T-helper 1 cell treated with Interleukin-12 subunit alpha and Interleukin-12 subunit beta and Interleukin-4 antibody, amounts not matched to agents 30 μg/mL and 1 μg/mL, for 36 hours (primary cell): ENCODE measurements at regions not wholly inside any gene's neighbourhood (a gene's known extent, or its start where the extent isn't known, plus 50 kb on each side); places are given as distances from the start of the nearest gene placed in this dataset.

ENCODE experiments used
- H3K27ac Mint-ChIP-seq: one replicate; pipeline ENCODE4 v1.8.0; 2021; ENCODE audit warnings: mild to moderate bottlenecking, mixed read lengths
- H3K27me3 Mint-ChIP-seq: one replicate; pipeline ENCODE4 v1.8.0; 2021; ENCODE audit warnings: low read depth, mixed read lengths
- H3K36me3 Mint-ChIP-seq: one replicate; pipeline ENCODE4 v1.8.0; 2021; ENCODE audit warnings: low read depth, mixed read lengths
- H3K4me1 Mint-ChIP-seq: one replicate; pipeline ENCODE4 v1.8.0; 2021; ENCODE audit warnings: low read depth, mixed read lengths
- H3K4me3 Mint-ChIP-seq: one replicate; pipeline ENCODE4 v1.8.0; 2021; ENCODE audit warnings: mild to moderate bottlenecking, moderate library complexity, mixed read lengths
- H3K9me3 Mint-ChIP-seq: one replicate; pipeline ENCODE4 v1.8.0; 2021; ENCODE audit warnings: mixed read lengths

DNA sequence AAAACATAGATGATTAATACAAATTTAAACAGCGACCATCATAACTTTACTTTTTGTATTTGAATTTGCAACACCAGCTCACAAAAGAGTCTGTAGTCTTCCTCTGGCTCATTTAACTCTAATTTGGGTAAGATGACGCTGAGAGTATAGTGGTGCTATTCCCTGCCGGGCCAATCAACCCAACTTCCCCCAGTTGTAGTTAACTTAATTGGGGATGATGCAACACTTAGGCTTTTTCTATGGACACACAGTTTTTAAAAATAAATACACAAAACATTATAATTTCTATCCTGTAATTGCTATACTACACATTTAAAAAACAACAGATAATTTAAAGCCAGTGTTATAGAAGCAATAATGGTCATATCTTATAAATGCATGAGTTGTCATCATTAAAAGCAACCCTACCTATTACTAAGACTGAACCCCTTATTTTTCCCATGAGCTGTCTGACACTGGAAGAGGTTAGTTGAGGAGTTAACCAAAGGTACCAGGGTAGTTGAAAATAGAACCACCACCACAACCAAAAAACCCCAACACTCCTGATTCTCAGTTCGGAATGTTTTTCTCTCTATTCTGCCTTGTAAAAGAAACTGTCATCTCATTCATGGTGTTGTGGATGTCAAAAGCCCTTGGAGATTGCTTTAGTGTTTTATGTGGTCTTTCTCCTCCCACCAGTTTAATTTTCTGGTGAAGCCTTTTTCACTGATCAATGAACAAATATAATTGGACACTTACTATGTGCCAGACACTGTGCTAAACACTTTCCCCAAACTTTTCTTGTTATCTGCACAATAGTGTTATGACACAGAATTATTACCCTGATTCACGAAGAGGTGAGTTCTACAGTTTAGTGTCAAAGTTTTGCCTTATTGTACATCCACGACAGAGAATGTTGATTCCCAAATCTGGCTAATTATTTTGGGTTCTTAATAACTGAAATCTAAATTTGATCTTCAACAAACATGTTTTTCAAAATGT lies 61.5 kb upstream of the RAPGEF2 start:
- peaks cover 36% of the 10 kb centered on the region for H3K27me3 Mint-ChIP-seq
- H3K9me3 Mint-ChIP-seq: no peaks in the 10 kb centered on the region
- H3K4me1 Mint-ChIP-seq: peaks cover 14% of the 10 kb centered on the region
- no peak overlapping the region for H3K27ac Mint-ChIP-seq
- H3K36me3 Mint-ChIP-seq: no peaks in the 10 kb centered on the region
- no peak overlapping the region for H3K4me3 Mint-ChIP-seq

DNA sequence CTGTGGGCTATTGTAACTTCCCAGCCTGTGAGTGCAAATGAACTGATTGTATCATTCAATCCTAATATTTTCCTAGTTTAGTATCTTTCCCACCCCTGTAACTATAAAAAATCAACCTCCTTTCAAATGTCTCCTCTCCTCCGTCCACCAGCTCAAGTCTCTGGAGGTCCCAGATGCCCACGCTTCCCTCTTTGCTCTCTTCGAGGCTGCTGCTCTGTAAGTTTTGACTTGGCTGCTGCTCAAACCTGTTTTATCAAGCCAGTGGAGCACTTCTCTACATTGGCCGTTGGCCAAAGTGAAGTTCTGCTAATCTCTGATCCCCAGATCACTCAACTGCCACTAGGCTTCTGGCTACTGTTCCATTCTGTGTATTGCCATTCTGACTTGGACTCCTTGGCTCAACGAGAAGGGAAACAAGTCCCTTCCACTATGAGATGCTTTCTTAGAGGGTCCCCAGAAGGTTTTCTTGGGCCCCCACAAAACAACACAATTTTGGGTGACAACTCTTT lies 60.7 kb upstream of the RAPGEF2 start:
- Mint-ChIP-seq H3K9me3 (no peaks in the 10 kb centered on the region), H3K4me3 (no peak overlapping the region), H3K27me3 (peaks cover 28% of the 10 kb centered on the region), H3K36me3 (no peaks in the 10 kb centered on the region), H3K27ac (no peak overlapping the region), H3K4me1 (peaks cover 14% of the 10 kb centered on the region)

DNA sequence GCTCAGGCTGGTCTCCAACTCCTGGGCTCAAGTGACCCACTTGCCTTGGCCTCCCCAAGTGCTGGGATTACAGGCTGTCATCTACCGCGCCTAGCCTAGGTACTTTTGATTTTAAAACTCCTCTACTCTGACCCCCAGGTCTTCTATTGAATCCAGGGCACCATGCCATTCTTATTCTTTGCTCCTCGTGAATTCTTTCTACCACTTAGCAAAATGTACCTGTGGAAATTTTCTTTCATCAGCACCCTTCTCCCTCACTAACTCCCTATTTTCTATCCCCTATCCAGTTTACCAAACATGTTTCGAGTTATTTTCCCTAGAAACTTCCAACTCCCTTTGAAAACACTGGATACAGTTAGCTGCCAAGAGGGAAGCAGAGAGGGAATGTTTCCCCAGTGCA lies 60.0 kb upstream of the RAPGEF2 start:
- H3K4me1 Mint-ChIP-seq: peaks cover 21% of the 10 kb centered on the region
- peaks cover 26% of the 10 kb centered on the region for H3K27me3 Mint-ChIP-seq
- H3K36me3 Mint-ChIP-seq: peaks cover 3% of the 10 kb centered on the region
- H3K9me3 Mint-ChIP-seq: no peaks in the 10 kb centered on the region
- H3K4me3 Mint-ChIP-seq: no peak overlapping the region
- H3K27ac Mint-ChIP-seq: no peak overlapping the region

DNA sequence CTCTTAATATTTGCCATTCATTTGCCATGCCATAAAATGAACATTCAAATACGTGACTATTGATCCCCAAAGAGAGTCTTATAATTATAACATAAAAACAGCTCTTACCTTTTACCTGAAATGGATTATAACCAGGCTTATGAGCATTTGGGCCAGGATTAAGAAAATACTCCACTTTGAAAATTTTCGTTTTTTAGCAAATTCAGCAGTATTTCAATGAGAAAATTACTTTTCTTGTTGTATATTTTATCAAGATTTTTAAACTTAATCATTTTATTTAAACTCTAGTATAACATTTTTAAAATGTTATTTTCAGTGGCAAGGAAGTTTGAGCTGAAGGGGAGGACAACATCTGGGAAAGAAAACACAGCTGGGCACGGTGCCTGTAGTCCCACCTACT lies 59.0 kb upstream of the RAPGEF2 start:
- no peak overlapping the region for H3K4me3 Mint-ChIP-seq
- H3K27me3 Mint-ChIP-seq: peaks cover 19% of the 10 kb centered on the region
- H3K36me3 Mint-ChIP-seq: peaks cover 3% of the 10 kb centered on the region
- no peaks in the 10 kb centered on the region for H3K9me3 Mint-ChIP-seq
- peaks cover 22% of the 10 kb centered on the region for H3K4me1 Mint-ChIP-seq
- no peak overlapping the region for H3K27ac Mint-ChIP-seq

DNA sequence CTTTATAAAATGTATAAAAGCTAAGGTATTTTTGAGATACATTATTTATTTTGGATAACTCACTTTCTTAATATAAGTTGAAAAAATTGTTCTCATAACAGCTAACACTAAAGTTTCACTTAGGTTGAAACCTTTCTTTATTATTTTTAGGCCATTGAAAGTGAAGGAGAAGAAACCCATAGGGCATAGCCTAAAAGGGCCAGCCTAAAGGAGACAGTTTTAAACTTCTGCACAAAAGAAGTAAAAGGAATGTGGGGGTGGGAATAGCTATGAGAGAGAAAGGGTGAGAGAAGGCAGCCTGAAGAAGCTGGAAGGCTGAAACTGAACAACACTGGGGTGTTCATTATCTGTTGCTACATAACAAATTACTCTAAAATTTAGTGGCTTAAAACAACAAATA lies 57.6 kb upstream of the RAPGEF2 start:
- no peak overlapping the region for H3K27ac Mint-ChIP-seq
- H3K4me3 Mint-ChIP-seq: no peak overlapping the region
- no peaks in the 10 kb centered on the region for H3K9me3 Mint-ChIP-seq
- peaks cover 19% of the 10 kb centered on the region for H3K27me3 Mint-ChIP-seq
- peaks cover 3% of the 10 kb centered on the region for H3K36me3 Mint-ChIP-seq
- peaks cover 22% of the 10 kb centered on the region for H3K4me1 Mint-ChIP-seq

DNA sequence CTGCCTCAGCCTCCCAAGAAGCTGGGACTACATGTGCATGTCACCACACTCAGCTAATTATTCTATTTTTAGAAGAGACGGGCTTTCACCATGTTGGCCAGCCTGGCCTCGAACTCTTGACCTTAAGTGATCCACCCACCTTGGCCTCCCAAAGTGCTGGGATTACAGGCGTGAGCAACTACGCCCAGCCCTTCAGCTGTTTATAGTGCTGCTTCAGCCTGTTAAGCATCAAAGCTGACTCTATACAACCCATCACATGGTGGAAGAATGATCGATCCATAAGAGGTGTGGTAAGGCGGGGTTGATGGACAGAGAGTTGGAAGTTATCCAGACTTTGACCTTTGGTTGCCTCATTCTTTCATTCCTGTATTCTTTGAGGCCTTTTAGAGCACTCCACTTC lies 56.2 kb upstream of the RAPGEF2 start:
- Mint-ChIP-seq H3K9me3 (no peaks in the 10 kb centered on the region), H3K4me1 (peaks cover 22% of the 10 kb centered on the region), H3K36me3 (peaks cover 3% of the 10 kb centered on the region), H3K27ac (no peak overlapping the region), H3K27me3 (peaks cover 10% of the 10 kb centered on the region), H3K4me3 (no peak overlapping the region)

DNA sequence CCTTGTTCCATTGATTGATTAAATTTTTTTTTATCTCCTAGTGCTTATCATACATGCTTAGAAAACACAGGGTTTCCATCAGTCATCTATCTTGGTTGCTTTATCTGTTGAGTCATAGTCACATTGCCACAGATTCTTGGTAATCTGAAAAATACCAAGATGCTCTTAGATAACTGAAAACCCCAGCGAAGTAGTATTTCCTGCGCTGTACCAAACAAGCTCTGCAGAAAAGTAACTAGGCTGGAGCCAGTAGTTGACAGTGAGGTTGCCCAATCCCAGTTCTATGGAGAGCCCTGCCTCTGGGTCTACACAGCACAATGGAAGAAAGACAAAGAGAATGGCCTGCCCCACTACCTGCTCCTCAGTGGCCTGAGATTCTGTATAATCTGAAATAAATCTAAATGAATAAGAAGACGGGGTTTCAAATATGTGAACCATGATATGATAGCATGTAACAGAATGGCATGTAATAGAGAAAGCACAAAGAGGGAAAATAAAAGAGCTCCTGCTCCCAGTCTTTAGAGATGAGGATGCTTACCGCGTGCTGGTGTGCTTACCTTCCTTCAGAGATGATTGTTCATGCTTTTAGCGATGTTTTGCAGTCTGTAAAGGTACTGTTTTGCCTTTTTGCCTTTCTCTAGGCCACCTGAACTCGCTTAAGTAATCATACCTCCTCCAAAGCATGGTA lies 55.3 kb upstream of the RAPGEF2 start:
- peaks cover 24% of the 10 kb centered on the region for H3K4me1 Mint-ChIP-seq
- peak overlapping the region; percentile 83 for H3K27ac Mint-ChIP-seq
- H3K27me3 Mint-ChIP-seq: peaks cover 3% of the 10 kb centered on the region
- no peaks in the 10 kb centered on the region for H3K9me3 Mint-ChIP-seq
- H3K4me3 Mint-ChIP-seq: peak overlapping the region; percentile 14
- H3K36me3 Mint-ChIP-seq: peaks cover 3% of the 10 kb centered on the region

DNA sequence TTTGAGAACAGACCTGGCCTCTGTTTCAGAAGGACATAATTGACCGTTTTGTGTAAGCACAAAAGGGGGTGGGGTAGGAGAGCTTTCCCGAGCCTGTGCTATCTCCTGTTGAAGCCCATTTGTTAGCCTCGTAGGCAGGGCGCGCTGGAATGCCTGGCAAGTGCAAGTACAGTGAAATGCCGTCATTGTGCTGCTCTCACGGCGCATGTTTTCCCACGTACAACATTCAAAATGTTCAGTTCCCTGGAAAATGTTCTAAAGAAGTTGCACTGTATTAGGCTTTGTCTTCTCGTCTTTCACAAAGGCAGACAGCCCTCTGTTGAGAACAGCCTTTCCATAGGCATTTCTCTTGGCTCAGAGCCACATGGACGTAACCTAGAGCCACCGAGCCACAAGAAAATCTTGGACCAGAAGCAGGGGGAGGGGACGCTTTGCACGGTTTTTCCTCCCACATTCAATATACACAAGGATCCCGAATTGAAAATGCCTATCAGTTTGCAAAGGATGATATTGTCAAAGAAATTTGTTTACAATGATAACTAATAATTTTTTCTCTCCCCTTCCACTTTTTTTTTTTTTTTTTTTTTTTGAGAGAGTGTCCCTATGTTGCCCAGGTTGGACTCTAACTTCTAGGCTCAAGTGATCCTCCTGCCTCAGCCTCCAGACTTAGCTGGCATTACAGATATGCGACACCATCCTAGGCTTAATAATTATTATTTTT lies 54.6 kb upstream of the RAPGEF2 start:
- Mint-ChIP-seq H3K36me3 (peaks cover 3% of the 10 kb centered on the region), H3K4me1 (peaks cover 24% of the 10 kb centered on the region), H3K9me3 (no peaks in the 10 kb centered on the region), H3K27ac (no peak overlapping the region), H3K4me3 (no peak overlapping the region), H3K27me3 (peaks cover 3% of the 10 kb centered on the region)

DNA sequence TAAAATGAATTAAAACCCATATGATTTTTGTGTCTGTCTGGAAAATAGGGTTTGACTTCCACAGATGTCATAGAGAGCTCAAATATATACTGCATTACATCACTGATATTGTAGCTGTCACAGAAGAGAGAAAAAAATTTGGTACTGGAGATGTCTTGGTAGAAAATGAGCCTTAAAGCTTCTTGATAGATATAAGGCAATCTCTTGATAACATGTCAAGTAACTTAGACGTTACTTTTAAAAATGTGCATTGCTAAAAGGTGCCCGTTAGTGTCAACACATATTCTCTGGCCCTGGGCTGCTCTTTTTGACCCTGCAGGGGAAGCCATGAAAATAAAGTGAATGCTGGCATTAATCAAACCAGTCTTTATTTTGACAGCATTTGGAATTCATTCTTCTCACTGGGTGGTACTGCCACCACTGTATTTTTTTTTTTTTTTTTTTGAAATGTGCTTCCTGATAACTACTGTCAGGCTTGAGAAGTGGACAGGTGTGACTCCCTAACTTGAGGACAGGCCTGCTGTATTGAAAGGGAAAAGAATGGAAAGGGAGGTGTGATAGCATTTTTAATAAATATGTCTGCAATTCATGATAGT lies 53.0 kb upstream of the RAPGEF2 start:
- no peak overlapping the region for H3K27ac Mint-ChIP-seq
- peaks cover 24% of the 10 kb centered on the region for H3K4me1 Mint-ChIP-seq
- no peaks in the 10 kb centered on the region for H3K9me3 Mint-ChIP-seq
- H3K4me3 Mint-ChIP-seq: no peak overlapping the region
- H3K27me3 Mint-ChIP-seq: no peaks in the 10 kb centered on the region
- H3K36me3 Mint-ChIP-seq: peaks cover 3% of the 10 kb centered on the region

DNA sequence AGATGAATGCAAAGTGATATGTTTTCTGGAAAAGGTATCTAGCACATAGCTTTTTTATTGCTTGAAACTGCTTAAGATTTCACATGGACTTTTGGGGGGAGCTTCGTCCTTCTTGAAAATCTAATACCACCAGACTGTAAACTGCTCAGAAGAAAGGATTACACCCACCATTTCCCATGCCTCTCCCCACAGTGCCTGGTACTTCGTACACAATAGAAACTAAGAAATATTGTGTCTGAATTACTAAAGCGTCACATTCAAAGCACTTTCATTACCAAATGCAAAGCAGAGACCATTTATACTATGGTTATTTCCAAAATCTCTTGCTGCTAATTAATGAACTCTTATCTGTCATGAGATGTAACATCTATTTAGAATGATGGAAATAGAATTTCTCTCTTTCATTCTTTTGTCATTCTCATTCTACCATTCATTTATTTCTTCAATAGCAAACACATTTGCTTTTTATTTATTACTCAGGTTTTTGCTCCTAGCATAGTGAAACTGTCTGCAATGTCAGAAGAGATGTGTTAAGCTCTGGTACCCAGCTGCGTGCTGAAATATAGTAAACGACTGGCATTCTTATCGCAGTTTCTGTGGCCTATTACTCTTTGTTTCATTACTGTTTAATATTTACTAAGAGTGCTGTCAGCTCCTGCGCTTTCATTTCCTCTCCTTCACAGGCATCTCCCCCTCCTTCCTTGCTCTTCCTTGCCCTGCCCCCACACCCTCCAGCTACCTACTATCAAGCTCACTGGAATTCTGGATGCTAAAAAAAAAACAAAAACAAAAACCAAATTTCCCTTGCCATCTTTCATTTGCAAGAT lies 51.4 kb upstream of the RAPGEF2 start:
- H3K4me1 Mint-ChIP-seq: peaks cover 15% of the 10 kb centered on the region
- H3K9me3 Mint-ChIP-seq: no peaks in the 10 kb centered on the region
- H3K36me3 Mint-ChIP-seq: peaks cover 3% of the 10 kb centered on the region
- no peak overlapping the region for H3K27ac Mint-ChIP-seq
- H3K27me3 Mint-ChIP-seq: no peaks in the 10 kb centered on the region
- H3K4me3 Mint-ChIP-seq: no peak overlapping the region

DNA sequence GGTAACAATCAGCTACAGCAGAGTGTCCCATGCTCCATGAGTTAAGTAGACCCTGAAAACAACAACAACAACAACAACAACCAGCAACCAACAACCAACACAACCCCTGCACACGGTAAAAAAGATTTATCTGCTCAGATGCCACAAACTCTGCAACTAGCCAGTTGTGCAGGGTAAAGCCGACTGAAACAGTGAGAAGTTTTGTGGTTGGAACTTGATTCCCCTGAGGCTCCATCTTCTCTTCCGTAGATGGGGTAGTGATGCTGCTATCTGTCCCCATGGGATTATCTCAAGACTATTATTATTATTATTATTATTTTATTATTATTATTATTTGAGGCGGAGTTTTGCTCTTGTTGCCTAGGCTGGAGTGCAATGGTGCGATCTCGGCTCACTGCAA lies 50.6 kb upstream of the RAPGEF2 start:
- no peaks in the 10 kb centered on the region for H3K27me3 Mint-ChIP-seq
- H3K4me3 Mint-ChIP-seq: no peak overlapping the region
- H3K36me3 Mint-ChIP-seq: peaks cover 3% of the 10 kb centered on the region
- no peak overlapping the region for H3K27ac Mint-ChIP-seq
- no peaks in the 10 kb centered on the region for H3K9me3 Mint-ChIP-seq
- peaks cover 14% of the 10 kb centered on the region for H3K4me1 Mint-ChIP-seq
